SK-N-SH treated with all-trans-retinoic acid at 6 μM for 48 hours (cell line): ENCODE measurements at regions not wholly inside any gene's neighbourhood (a gene's known extent, or its start where the extent isn't known, plus 50 kb on each side); places are given as distances from the start of the nearest gene placed in this dataset.

Experiments used
- PATZ1 ChIP-seq: fragments of 250-450 bp; sonication (Bioruptor Pico); IDR thresholded peaks from 2 replicates; pipeline ENCODE4 v1.8.0; 2020; ENCODE audit warnings: mild to moderate bottlenecking, moderate library complexity, borderline replicate concordance
- POU6F1 ChIP-seq: fragments of 250-450 bp; sonication (Bioruptor Pico); IDR thresholded peaks from 2 replicates; pipeline ENCODE4 v1.8.0; 2021; ENCODE audit warnings: low read depth, mild to moderate bottlenecking, moderate library complexity, borderline replicate concordance
- ZFP30 ChIP-seq: fragments of 450-650 bp; formaldehyde crosslinking; IDR thresholded peaks from 2 replicates; pipeline ENCODE4 v1.5.0; 2022; ENCODE audit warnings: mild to moderate bottlenecking, moderate library complexity
- ZNF565 ChIP-seq: fragments of 450-650 bp; formaldehyde crosslinking; conservative IDR thresholded peaks from 2 replicates; pipeline ENCODE4 v1.5.0; 2020; ENCODE audit warnings: low read depth, mild to moderate bottlenecking, moderate library complexity
- ZNF70 ChIP-seq: fragments of 450-650 bp; formaldehyde crosslinking; IDR thresholded peaks from 2 replicates; pipeline ENCODE4 v1.5.0; 2020; ENCODE audit warnings: mild to moderate bottlenecking, moderate library complexity

- TF ChIP-seq ZFP30 (CRISPR knock-in tag) (no peak), ZNF565 (CRISPR knock-in tag) (no peak), POU6F1 (CRISPR knock-in tag) (no peak), ZNF70 (CRISPR knock-in tag) (no peak), PATZ1 (no peak)
Measured at GRCh38 chr3:80052271-80052670, 284.5 kb upstream of the ROBO1 start.
